OCI-LY3 (cell line): ENCODE measurements at regions not wholly inside any gene's neighbourhood (a gene's known extent, or its start where the extent isn't known, plus 50 kb on each side); places are given as distances from the start of the nearest gene placed in this dataset.

Experiments used
- H2AFZ ChIP-seq: fragments of 200-600, 300-600 bp; shearing (Covaris generic); 2 replicates; pipeline ENCODE4 v1.6.0; 2014; ENCODE audit warnings: antibody characterized with exemption, low read depth, low read length
- H3K27ac ChIP-seq: fragments of 200-600, 300-600 bp; sonication (generic); 2 replicates; pipeline ENCODE4 v1.5.1; 2014; ENCODE audit warnings: mild to moderate bottlenecking, low read length, moderate library complexity, mixed read lengths
- H3K27me3 ChIP-seq: fragments of 200-600, 300-600 bp; sonication (generic); 2 replicates; pipeline ENCODE4 v1.6.1; 2014; ENCODE audit warnings: low read depth, low read length, mixed read lengths
- H3K36me3 ChIP-seq: fragments of 200-600, 300-600 bp; sonication (generic); replicated peaks from 2 replicates; pipeline ENCODE3; 2014; ENCODE audit warnings: low read depth, low read length, mixed read lengths
- H3K4me1 ChIP-seq: fragments of 300-600, 200-600 bp; sonication (generic); 2 replicates; pipeline ENCODE4 v1.6.1; 2014; ENCODE audit warnings: low read length, mixed read lengths
- H3K4me2 ChIP-seq: fragments of 200-600, 300-600 bp; sonication (generic); 2 replicates; pipeline ENCODE4 v1.6.1; 2014; ENCODE audit warnings: low read length, mixed read lengths
- H3K4me3 ChIP-seq: fragments of 300-600, 200-600 bp; sonication (generic); 2 replicates; pipeline ENCODE4 v1.5.1; 2014; ENCODE audit warnings: antibody characterized with exemption, mild to moderate bottlenecking, low read length, moderate library complexity
- H3K79me2 ChIP-seq: fragments of 300-600, 200-600 bp; shearing (Covaris generic); 2 replicates; pipeline ENCODE4 v1.6.1; 2014; ENCODE audit warnings: mild to moderate bottlenecking, low read length, mixed read lengths
- H3K9ac ChIP-seq: fragments of 300-600, 200-600 bp; shearing (Covaris generic); 2 replicates; pipeline ENCODE4 v1.6.0; 2014; ENCODE audit warnings: mild to moderate bottlenecking, low read length, moderate library complexity
- H3K9me3 ChIP-seq: fragments of 200-600, 300-600 bp; shearing (Covaris generic); 2 replicates; pipeline ENCODE4 v1.6.1; 2014; ENCODE audit warnings: low read length, mixed read lengths; ENCODE audit not compliant: insufficient read depth
- H4K20me1 ChIP-seq: fragments of 200-600, 300-600 bp; sonication (generic); 2 replicates; pipeline ENCODE4 v1.6.1; 2016; ENCODE audit warnings: low read length, mixed read lengths; ENCODE audit not compliant: insufficient read depth
- EZH2phosphoT487 ChIP-seq: fragments of 200-600 bp; shearing (Covaris generic); IDR thresholded peaks from 2 replicates; pipeline ENCODE4 v1.6.1; 2018; ENCODE audit warnings: antibody characterized with exemption, mixed run types, low read depth
- TF ChIP-seq, protein P1 (sequence below): fragments of 200-600, 300-600 bp; sonication (generic); IDR thresholded peaks from 2 replicates; pipeline ENCODE4 v1.5.1; 2014; ENCODE audit warnings: antibody characterized with exemption, low read length, low read depth

DNA sequence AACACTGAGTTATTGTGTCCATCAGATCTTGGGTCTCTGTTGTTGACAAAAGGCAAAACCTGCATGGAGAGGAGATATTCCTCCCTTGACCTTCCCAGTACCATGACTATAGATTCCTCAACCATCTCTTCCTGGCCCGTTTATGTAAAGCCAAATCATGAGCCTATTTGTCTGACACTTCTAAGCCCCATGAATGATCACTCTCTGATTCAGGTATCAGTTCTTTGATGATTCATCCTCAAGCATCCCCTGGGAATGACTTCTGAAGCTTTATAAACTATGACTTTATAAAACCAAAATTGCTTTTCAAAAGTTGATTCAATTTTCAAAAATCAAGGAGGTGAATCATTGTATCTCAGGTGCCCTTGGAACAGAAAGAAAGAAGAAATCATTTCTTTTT lies 78.7 kb upstream of the LOC128125822 start:
- H3K79me2 ChIP-seq, result no peaks in the 10 kb centered on the region
- no peak overlapping the region for H3K27ac ChIP-seq
- no peak overlapping the region for H3K4me2 ChIP-seq
- TF ChIP-seq EZH2phosphoT487, result no peak
- TF ChIP-seq, protein P1, sequence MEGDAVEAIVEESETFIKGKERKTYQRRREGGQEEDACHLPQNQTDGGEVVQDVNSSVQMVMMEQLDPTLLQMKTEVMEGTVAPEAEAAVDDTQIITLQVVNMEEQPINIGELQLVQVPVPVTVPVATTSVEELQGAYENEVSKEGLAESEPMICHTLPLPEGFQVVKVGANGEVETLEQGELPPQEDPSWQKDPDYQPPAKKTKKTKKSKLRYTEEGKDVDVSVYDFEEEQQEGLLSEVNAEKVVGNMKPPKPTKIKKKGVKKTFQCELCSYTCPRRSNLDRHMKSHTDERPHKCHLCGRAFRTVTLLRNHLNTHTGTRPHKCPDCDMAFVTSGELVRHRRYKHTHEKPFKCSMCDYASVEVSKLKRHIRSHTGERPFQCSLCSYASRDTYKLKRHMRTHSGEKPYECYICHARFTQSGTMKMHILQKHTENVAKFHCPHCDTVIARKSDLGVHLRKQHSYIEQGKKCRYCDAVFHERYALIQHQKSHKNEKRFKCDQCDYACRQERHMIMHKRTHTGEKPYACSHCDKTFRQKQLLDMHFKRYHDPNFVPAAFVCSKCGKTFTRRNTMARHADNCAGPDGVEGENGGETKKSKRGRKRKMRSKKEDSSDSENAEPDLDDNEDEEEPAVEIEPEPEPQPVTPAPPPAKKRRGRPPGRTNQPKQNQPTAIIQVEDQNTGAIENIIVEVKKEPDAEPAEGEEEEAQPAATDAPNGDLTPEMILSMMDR, result no peak
- H3K4me3 ChIP-seq, result no peak overlapping the region
- no peaks in the 10 kb centered on the region for H3K9me3 ChIP-seq
- H3K27me3 ChIP-seq, result peaks cover 36% of the 10 kb centered on the region
- H4K20me1 ChIP-seq, result no peaks in the 10 kb centered on the region; the same call in 1 of the 2 replicates
- H2AFZ ChIP-seq, result no peak overlapping the region
- H3K9ac ChIP-seq, result no peak overlapping the region
- no peaks in the 10 kb centered on the region for H3K4me1 ChIP-seq
- no peaks in the 10 kb centered on the region for H3K36me3 ChIP-seq

DNA sequence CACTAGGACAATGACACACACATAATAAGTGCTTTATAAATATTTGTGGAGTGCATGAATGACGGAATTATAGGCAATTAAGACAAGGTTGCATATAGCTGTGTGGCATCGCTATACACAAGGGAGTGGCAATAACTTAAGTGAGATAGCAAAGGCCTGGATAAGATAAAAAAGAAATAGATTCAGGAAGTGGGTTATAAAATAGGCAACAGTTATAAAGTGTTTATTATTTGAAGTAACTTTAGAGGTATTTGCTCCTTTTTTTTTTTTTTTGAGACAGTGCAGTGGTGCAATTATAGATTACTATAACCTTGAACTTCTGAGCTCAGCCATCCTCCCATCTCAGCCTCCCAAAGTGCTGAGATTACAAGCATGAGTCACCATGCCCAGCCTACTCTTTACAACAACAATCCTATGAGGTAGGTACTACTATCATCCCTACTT lies 75.9 kb upstream of the LOC128125822 start:
- TF ChIP-seq, protein P1, result no peak
- no peak for TF ChIP-seq EZH2phosphoT487
- no peaks in the 10 kb centered on the region; the same call in 1 of the 2 replicates for H4K20me1 ChIP-seq
- no peak overlapping the region for H3K27ac ChIP-seq
- H3K9ac ChIP-seq, result no peak overlapping the region
- no peaks in the 10 kb centered on the region for H3K36me3 ChIP-seq
- no peak overlapping the region for H3K4me2 ChIP-seq
- no peak overlapping the region for H3K4me3 ChIP-seq
- no peaks in the 10 kb centered on the region for H3K79me2 ChIP-seq
- no peaks in the 10 kb centered on the region for H3K9me3 ChIP-seq
- H2AFZ ChIP-seq, result no peak overlapping the region
- H3K4me1 ChIP-seq, result no peaks in the 10 kb centered on the region
- peaks cover 40% of the 10 kb centered on the region for H3K27me3 ChIP-seq

DNA sequence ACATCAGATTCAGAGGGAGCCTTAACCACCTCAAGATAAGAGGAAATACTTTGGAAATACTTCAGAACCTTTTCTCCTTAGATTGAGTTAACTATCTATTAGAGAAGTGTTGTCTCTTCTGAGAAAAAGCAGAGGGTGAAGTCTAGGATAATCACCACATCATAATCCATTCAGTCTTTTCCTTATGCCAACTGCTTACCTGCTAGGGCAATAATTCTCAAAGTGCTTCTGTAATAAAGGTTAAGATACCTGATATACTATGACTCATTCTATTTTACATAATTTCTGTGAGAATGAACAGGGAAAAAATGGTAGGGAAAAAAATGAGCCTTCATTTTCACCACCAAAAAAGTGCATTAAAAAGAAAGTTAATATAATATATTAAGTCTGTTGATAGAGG lies 70.1 kb upstream of the LOC128125822 start:
- Histone ChIP-seq H2AFZ (no peak overlapping the region), H3K9me3 (no peaks in the 10 kb centered on the region), H3K9ac (no peak overlapping the region), H3K36me3 (no peaks in the 10 kb centered on the region), H3K79me2 (no peaks in the 10 kb centered on the region), H3K4me2 (no peak overlapping the region), H3K27ac (no peak overlapping the region), H3K4me1 (peaks cover 18% of the 10 kb centered on the region), H3K4me3 (no peak overlapping the region), H4K20me1 (no peaks in the 10 kb centered on the region; the same call in 1 of the 2 replicates), H3K27me3 (peaks cover 60% of the 10 kb centered on the region)
- no peak for TF ChIP-seq EZH2phosphoT487
- TF ChIP-seq, protein P1, result no peak

DNA sequence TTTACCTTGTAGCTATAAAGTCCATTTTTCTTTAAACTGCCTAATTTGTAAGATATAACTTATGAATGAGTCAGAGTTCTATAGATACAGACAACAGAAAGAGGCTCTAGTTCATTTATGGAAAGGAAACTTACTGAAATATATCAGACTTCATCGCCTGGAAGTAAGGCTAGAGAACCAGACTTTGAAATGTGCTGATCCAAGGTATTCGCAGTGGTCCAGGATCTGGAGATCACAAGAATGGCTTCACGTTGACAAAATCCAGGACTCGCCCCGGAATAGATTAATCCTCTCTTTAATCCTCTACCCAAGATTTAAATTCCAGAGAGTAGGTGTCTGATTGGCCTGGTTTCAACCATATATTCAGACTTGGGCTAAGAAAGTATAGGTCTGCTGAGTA lies 69.1 kb upstream of the LOC128125822 start:
- TF ChIP-seq, protein P1, result no peak
- TF ChIP-seq EZH2phosphoT487, result no peak
- no peak overlapping the region for H2AFZ ChIP-seq
- no peak overlapping the region for H3K27ac ChIP-seq

More for the DNA sequence above, 69.1 kb upstream of the LOC128125822 start:
- Histone ChIP-seq H4K20me1 (no peaks in the 10 kb centered on the region; the same call in 1 of the 2 replicates), H3K9me3 (no peaks in the 10 kb centered on the region), H3K4me1 (peaks cover 23% of the 10 kb centered on the region), H3K9ac (no peak overlapping the region), H3K4me3 (no peak overlapping the region), H3K27me3 (peaks cover 69% of the 10 kb centered on the region), H3K4me2 (no peak overlapping the region), H3K36me3 (no peaks in the 10 kb centered on the region), H3K79me2 (no peaks in the 10 kb centered on the region)
